SKM-1 (cell line): ENCODE measurements at regions not wholly inside any gene's neighbourhood (a gene's known extent, or its start where the extent isn't known, plus 50 kb on each side); places are given as distances from the start of the nearest gene placed in this dataset.
"Not testable (repeated sequence)": the region's sequence is repeated elsewhere in the genome, so short reads cannot be mapped to it uniquely, and the experiment has no call there.

Source experiments
- DNase-seq: peaks from one replicate; lab custom pipeline; 2025; ENCODE audit not compliant: unreplicated experiment; lab: John Stamatoyannopoulos, UW

DNA sequence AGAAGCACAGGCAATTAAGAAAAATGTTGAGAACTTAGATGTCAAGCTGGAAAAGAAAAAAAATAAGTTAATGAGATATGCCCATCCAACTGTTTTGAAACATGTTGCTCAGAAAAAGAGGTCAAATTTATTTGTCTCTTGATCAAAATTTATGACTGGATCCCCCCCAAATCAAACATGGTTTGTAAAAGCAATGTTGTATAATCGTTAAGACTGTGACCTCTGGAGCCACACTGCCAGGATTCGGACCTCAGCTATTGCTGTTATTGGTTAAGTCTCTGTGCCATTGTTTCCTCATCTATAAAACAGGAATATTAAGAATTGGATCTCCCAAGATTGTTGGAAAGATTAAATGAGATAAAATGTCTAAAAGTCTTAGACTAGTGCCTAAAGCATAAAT lies 51.9 kb upstream of the LRRK2 start:
- DNase-seq: no peak

GRCh38 chr12:40171501-40171900 lies 53.3 kb upstream of the LRRK2 start:
- no peak for DNase-seq

- no peak for DNase-seq
These were observed 53.7 kb upstream of the LRRK2 start for GRCh38 chr12:40171066-40171465.

- no peak for DNase-seq
These were observed 54.2 kb upstream of the LRRK2 start for GRCh38 chr12:40170593-40170992.

GRCh38 chr12:40168868-40169267 lies 55.9 kb upstream of the LRRK2 start:
- DNase-seq: no peak

DNA sequence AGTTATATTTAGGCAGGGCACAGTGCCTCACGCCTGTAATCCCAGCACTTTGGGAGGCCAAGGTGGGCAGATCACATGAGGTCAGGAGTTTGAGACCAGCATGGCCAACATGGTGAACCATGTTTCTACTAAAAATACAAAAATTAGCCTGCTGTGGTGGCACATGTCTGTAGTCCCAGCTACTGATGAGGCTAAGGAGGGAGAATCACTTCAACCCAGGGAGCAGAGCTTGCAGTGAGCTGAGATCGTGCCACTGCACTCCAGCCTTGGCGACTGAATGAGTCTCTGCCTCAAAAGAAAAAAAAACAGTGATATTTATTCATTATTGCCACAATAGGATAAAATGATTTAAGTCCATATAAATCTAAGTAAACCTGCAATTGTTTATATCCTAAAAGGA lies 56.4 kb upstream of the LRRK2 start:
- DNase-seq: not testable (repeated sequence)

- DNase-seq: no peak
These were observed 56.8 kb upstream of the LRRK2 start for GRCh38 chr12:40168001-40168400.

GRCh38 chr12:40165179-40165578 lies 59.3 kb upstream of the SLC2A13 start:
- DNase-seq: no peak

DNA sequence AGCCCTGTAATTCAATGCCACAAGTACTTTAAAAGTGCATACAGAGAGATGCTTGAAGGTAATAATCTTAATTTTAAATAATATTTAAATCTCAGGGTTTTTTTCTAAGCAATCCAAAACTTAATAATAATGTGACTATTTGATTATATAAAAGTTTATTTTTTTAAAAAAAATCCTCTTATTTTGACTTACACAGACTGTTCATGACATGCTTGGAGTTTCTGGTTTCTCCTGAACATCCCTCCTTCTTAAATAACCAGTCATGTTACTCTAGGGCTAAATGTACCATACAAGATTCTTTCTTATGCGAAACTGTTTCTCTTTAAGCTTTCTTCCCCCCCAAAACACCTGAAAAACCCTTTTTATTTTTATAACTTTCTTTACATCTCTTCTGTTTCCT lies 58.2 kb upstream of the SLC2A13 start:
- no peak for DNase-seq

GRCh38 chr12:40162033-40162432 lies 56.2 kb upstream of the SLC2A13 start:
- DNase-seq: no peak

GRCh38 chr12:40158592-40159111 lies 52.8 kb upstream of the SLC2A13 start:
- peak; percentile 26 for DNase-seq

DNA sequence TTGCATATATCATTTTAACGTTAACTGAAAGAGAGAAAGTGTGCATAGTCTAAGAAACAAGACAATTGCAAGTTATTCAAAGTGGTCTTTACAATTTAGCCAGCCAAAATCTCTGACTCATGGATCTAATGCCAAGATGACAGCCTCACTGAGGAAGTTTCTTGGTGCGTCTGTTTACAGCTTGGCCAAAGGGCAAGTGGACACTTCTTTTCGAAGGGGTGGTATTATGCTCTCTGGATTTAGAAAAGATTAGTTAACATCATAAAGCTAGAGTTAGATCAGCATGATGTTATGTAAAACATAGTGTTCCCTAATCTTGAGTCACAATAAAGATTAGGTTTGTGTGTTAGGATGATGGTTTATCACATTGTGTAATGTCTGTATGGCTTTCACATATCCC lies 51.5 kb upstream of the SLC2A13 start:
- DNase-seq: no peak

GRCh38 chr12:40156021-40156764 lies 50.3 kb upstream of the SLC2A13 start:
- no peak for DNase-seq
